CD4-positive, CD25-positive, alpha-beta regulatory T cell (primary cell): ENCODE measurements at regions not wholly inside any gene's neighbourhood (a gene's known extent, or its start where the extent isn't known, plus 50 kb on each side); places are given as distances from the start of the nearest gene placed in this dataset.

Source experiments
- ATAC-seq, 2 donors: fragments of 150-1000 bp; cut with Tn5 transposase; one replicate each; pipeline ENCODE4 v1.10.0; 2021; ENCODE audit warnings: low read depth in 2 of 2, moderate number of reproducible peaks in 2 of 2, moderate library complexity in 1 of 2
- DNase-seq, 3 donors: peaks; one replicate each; pipeline versions ENCODE4 v3.0.0 to v3.0.0-alpha.2; 2012 to 2022; ENCODE audit warnings: mixed read lengths in 1 of 3
- H3K27ac ChIP-seq: one replicate; pipeline ENCODE4 v1.7.0; 2013; ENCODE audit warnings: mild to moderate bottlenecking, low read length; ENCODE audit not compliant: insufficient read depth, poor library complexity, severe bottlenecking
- H3K27me3 ChIP-seq: one replicate; pipeline ENCODE4 v1.7.0; 2013; ENCODE audit warnings: low read length; ENCODE audit not compliant: control insufficient read depth, insufficient read depth
- H3K36me3 ChIP-seq: one replicate; pipeline ENCODE4 v1.7.0; 2013; ENCODE audit warnings: mild to moderate bottlenecking, low read length, moderate library complexity; ENCODE audit not compliant: control insufficient read depth, insufficient read depth
- H3K4me1 ChIP-seq: 2 replicates; pipeline ENCODE4 v1.7.0; 2013; ENCODE audit warnings: mild to moderate bottlenecking, low read length; ENCODE audit not compliant: insufficient read depth, control insufficient read depth, poor library complexity, severe bottlenecking
- H3K4me3 ChIP-seq: one replicate; pipeline ENCODE4 v1.7.0; 2013; ENCODE audit warnings: low read depth, mild to moderate bottlenecking, low read length, moderate library complexity
- H3K9me3 ChIP-seq, 2 experiments: 1 replicate in 1 of 2; 2 replicates in 1 of 2; pipeline ENCODE4 v1.7.0; 2013; ENCODE audit warnings: low read length in 2 of 2, mild to moderate bottlenecking in 1 of 2, moderate library complexity in 1 of 2; ENCODE audit not compliant: control insufficient read depth in 2 of 2
- H3K27ac Mint-ChIP-seq, 3 donors: one replicate each; pipeline ENCODE4 v1.8.0; 2020 to 2022; ENCODE audit warnings: mild to moderate bottlenecking in 3 of 3, mixed read lengths in 3 of 3, moderate library complexity in 2 of 3
- H3K27me3 Mint-ChIP-seq: one replicate; pipeline ENCODE4 v1.8.0; 2022; ENCODE audit warnings: mild to moderate bottlenecking, mixed read lengths
- H3K36me3 Mint-ChIP-seq: one replicate; pipeline ENCODE4 v1.8.0; 2020; ENCODE audit warnings: mixed read lengths
- H3K4me1 Mint-ChIP-seq, 4 donors: one replicate each; pipeline ENCODE4 v1.8.0; 2020 to 2022; ENCODE audit warnings: mixed read lengths in 4 of 4, mild to moderate bottlenecking in 1 of 4
- H3K4me3 Mint-ChIP-seq, 4 donors: one replicate each; pipeline ENCODE4 v1.8.0; 2020 to 2022; ENCODE audit warnings: mild to moderate bottlenecking in 4 of 4, mixed read lengths in 4 of 4, moderate library complexity in 3 of 4
- H3K9me3 Mint-ChIP-seq, 7 donors: one replicate each; pipeline ENCODE4 v1.8.0; 2020 to 2022; ENCODE audit warnings: mixed read lengths in 7 of 7, mild to moderate bottlenecking in 3 of 7, moderate library complexity in 2 of 7

GRCh38 chr5:111641533-111642233 is 115.3 kb downstream of the NREP start:
- Mint-ChIP-seq H3K27ac (no peak overlapping the region), H3K36me3 (no peaks in the 10 kb centered on the region), H3K4me3 (no peak overlapping the region), H3K9me3 (peaks cover 0 to 12% (median 3%) of the 10 kb centered on the region in 7 donors), H3K4me1 (no peaks in the 10 kb centered on the region), H3K27me3 (no peaks in the 10 kb centered on the region)
- Histone ChIP-seq H3K4me3 (no peak overlapping the region), H3K4me1 (no peaks in the 10 kb centered on the region), H3K9me3 (peaks cover 3 to 10% of the 10 kb centered on the region in 2 experiments), H3K36me3 (no peaks in the 10 kb centered on the region), H3K27me3 (no peaks in the 10 kb centered on the region), H3K27ac (no peak overlapping the region)
- no peak for DNase-seq
- no peak for ATAC-seq

- H3K27me3 ChIP-seq, result no peaks in the 10 kb centered on the region
- H3K27ac Mint-ChIP-seq, result no peak overlapping the region
- no peak overlapping the region for H3K4me3 Mint-ChIP-seq
- peaks cover 3 to 10% of the 10 kb centered on the region in 2 experiments for H3K9me3 ChIP-seq
- H3K4me1 Mint-ChIP-seq, result no peaks in the 10 kb centered on the region
- no peak overlapping the region for H3K4me3 ChIP-seq
- no peaks in the 10 kb centered on the region for H3K27me3 Mint-ChIP-seq
- H3K9me3 Mint-ChIP-seq, result peaks cover 0 to 12% (median 3%) of the 10 kb centered on the region in 7 donors
- no peaks in the 10 kb centered on the region for H3K4me1 ChIP-seq
- no peak for ATAC-seq
- no peak overlapping the region for H3K27ac ChIP-seq
- H3K36me3 ChIP-seq, result no peaks in the 10 kb centered on the region
- H3K36me3 Mint-ChIP-seq, result no peaks in the 10 kb centered on the region
- no peak for DNase-seq
These were observed 117.1 kb downstream of the NREP start for GRCh38 chr5:111639912-111640311.

GRCh38 chr5:111636736-111637135 is 120.3 kb downstream of the NREP start:
- Histone ChIP-seq H3K27me3 (no peaks in the 10 kb centered on the region), H3K36me3 (no peaks in the 10 kb centered on the region), H3K27ac (no peak overlapping the region), H3K4me1 (no peaks in the 10 kb centered on the region), H3K4me3 (no peak overlapping the region), H3K9me3 (peaks cover 3 to 10% of the 10 kb centered on the region in 2 experiments)
- Mint-ChIP-seq H3K27ac (no peak overlapping the region), H3K36me3 (no peaks in the 10 kb centered on the region), H3K4me1 (no peaks in the 10 kb centered on the region), H3K9me3 (peaks cover 0 to 11% (median 3%) of the 10 kb centered on the region in 7 donors), H3K27me3 (no peaks in the 10 kb centered on the region), H3K4me3 (no peak overlapping the region)
- DNase-seq (no peak), ATAC-seq (no peak)

- Mint-ChIP-seq H3K27ac (no peak overlapping the region), H3K36me3 (no peaks in the 10 kb centered on the region), H3K9me3 (peaks cover 0 to 11% (median 3%) of the 10 kb centered on the region in 7 donors), H3K27me3 (no peaks in the 10 kb centered on the region), H3K4me1 (no peaks in the 10 kb centered on the region), H3K4me3 (no peak overlapping the region)
- no peak for DNase-seq
- Histone ChIP-seq H3K27ac (no peak overlapping the region), H3K4me3 (no peak overlapping the region), H3K9me3 (peaks cover 3 to 10% of the 10 kb centered on the region in 2 experiments), H3K4me1 (no peaks in the 10 kb centered on the region), H3K36me3 (no peaks in the 10 kb centered on the region), H3K27me3 (no peaks in the 10 kb centered on the region)
- ATAC-seq, result no peak
These were observed 121.0 kb downstream of the NREP start for GRCh38 chr5:111635916-111636570.

GRCh38 chr5:111635151-111635902 is 121.7 kb downstream of the NREP start:
- H3K4me1 ChIP-seq, result no peaks in the 10 kb centered on the region
- H3K27me3 Mint-ChIP-seq, result no peaks in the 10 kb centered on the region
- H3K4me3 Mint-ChIP-seq, result no peak overlapping the region
- ATAC-seq (no peak), DNase-seq (no peak)
- H3K36me3 ChIP-seq, result no peaks in the 10 kb centered on the region
- no peaks in the 10 kb centered on the region for H3K36me3 Mint-ChIP-seq
- no peak overlapping the region for H3K27ac ChIP-seq
- no peaks in the 10 kb centered on the region for H3K4me1 Mint-ChIP-seq
- no peak overlapping the region for H3K4me3 ChIP-seq
- H3K27me3 ChIP-seq, result no peaks in the 10 kb centered on the region
- no peak overlapping the region for H3K27ac Mint-ChIP-seq
- H3K9me3 ChIP-seq, result peaks cover 3 to 9% of the 10 kb centered on the region in 2 experiments
- peaks cover 0 to 11% (median 3%) of the 10 kb centered on the region in 7 donors for H3K9me3 Mint-ChIP-seq

- Mint-ChIP-seq H3K4me3 (no peak overlapping the region), H3K9me3 (peaks cover 0 to 3% (median 0%) of the 10 kb centered on the region in 7 donors), H3K27ac (no peak overlapping the region), H3K27me3 (no peaks in the 10 kb centered on the region), H3K36me3 (no peaks in the 10 kb centered on the region), H3K4me1 (no peaks in the 10 kb centered on the region)
- Histone ChIP-seq H3K27ac (no peak overlapping the region), H3K9me3 (no peaks in the 10 kb centered on the region), H3K36me3 (no peaks in the 10 kb centered on the region), H3K4me3 (no peak overlapping the region), H3K4me1 (no peaks in the 10 kb centered on the region), H3K27me3 (no peaks in the 10 kb centered on the region)
- DNase-seq, result no peak
- no peak for ATAC-seq
These were observed 119.0 kb upstream of the STARD4 start for GRCh38 chr5:111631328-111631727.

GRCh38 chr5:111628901-111629300 is 116.6 kb upstream of the STARD4 start:
- no peak for ATAC-seq
- H3K27me3 Mint-ChIP-seq, result no peaks in the 10 kb centered on the region

More at GRCh38 chr5:111628901-111629300, 116.6 kb upstream of the STARD4 start:
- H3K36me3 Mint-ChIP-seq, result no peaks in the 10 kb centered on the region
- Histone ChIP-seq H3K4me3 (no peak overlapping the region), H3K4me1 (no peaks in the 10 kb centered on the region), H3K27ac (no peak overlapping the region), H3K27me3 (no peaks in the 10 kb centered on the region), H3K36me3 (no peaks in the 10 kb centered on the region), H3K9me3 (no peaks in the 10 kb centered on the region)
- no peaks in the 10 kb centered on the region for H3K4me1 Mint-ChIP-seq
- no peak for DNase-seq
- no peak overlapping the region for H3K27ac Mint-ChIP-seq
- H3K9me3 Mint-ChIP-seq, result peaks cover 0 to 7% (median 2%) of the 10 kb centered on the region in 7 donors
- no peak overlapping the region for H3K4me3 Mint-ChIP-seq
